H1 (cell line): ENCODE measurements at regions not wholly inside any gene's neighbourhood (a gene's known extent, or its start where the extent isn't known, plus 50 kb on each side); places are given as distances from the start of the nearest gene placed in this dataset.

Experiments used
- CTCF ChIA-PET: fragments of 300-600 bp; sonication (Branson Sonifier 250); formaldehyde crosslinking; loops from one replicate; lab custom pipeline; 2021; ENCODE audit not compliant: partially characterized antibody; lab: Charles Lee
- POLR2A ChIA-PET: fragments of 300-600 bp; sonication (Branson Sonifier 250); formaldehyde crosslinking; loops from one replicate; lab custom pipeline; 2021; ENCODE audit warnings: inconsistent platforms; ENCODE audit not compliant: partially characterized antibody; lab: Charles Lee
- DNase-seq, 2 experiments: peaks; one replicate each; pipeline versions ENCODE4 v3.0.0 to v3.0.0-alpha.2; 2010 to 2022; ENCODE audit warnings: low spot score in 2 of 2, low read depth in 1 of 2, mixed read lengths in 1 of 2
- FAIRE-seq: peaks from 2 replicates; lab custom pipeline; 2011; peaks lifted over from hg19 to GRCh38; lab: Jason Lieb, UNC
- H2AFZ ChIP-seq: 2 replicates; pipeline ENCODE4 v1.8.1; 2012; ENCODE audit warnings: low read length, inconsistent platforms
- H2AK5ac ChIP-seq: 2 replicates; pipeline ENCODE4 v1.6.1; 2013; ENCODE audit warnings: low read depth, low read length
- H2BK120ac ChIP-seq: replicated peaks from 2 replicates; pipeline ENCODE3; 2013; ENCODE audit warnings: low read depth, low read length, inconsistent platforms
- H2BK12ac ChIP-seq: 2 replicates; pipeline ENCODE4 v1.6.1; 2013; ENCODE audit warnings: low read depth, low read length
- H2BK15ac ChIP-seq: 2 replicates; pipeline ENCODE4 v1.6.1; 2013; ENCODE audit warnings: low read length
- H2BK20ac ChIP-seq: 2 replicates; pipeline ENCODE4 v1.6.1; 2013; ENCODE audit warnings: low read length
- H2BK5ac ChIP-seq: 2 replicates; pipeline ENCODE4 v1.6.1; 2013; ENCODE audit warnings: low read depth, low read length
- H3K14ac ChIP-seq: 2 replicates; pipeline ENCODE4 v1.6.1; 2013; ENCODE audit warnings: inconsistent platforms; ENCODE audit not compliant: insufficient read length
- H3K18ac ChIP-seq: 2 replicates; pipeline ENCODE4 v1.6.1; 2013; ENCODE audit warnings: low read length; ENCODE audit errors: extremely low read depth
- H3K23ac ChIP-seq: 2 replicates; pipeline ENCODE4 v1.6.1; 2013; ENCODE audit warnings: inconsistent platforms; ENCODE audit not compliant: insufficient read length
- H3K23me2 ChIP-seq: 2 replicates; pipeline ENCODE4 v1.6.1; 2013; ENCODE audit warnings: low read depth, low read length
- H3K27ac ChIP-seq: 2 replicates; pipeline ENCODE4 v1.6.1; 2011; ENCODE audit warnings: low read depth, low read length, inconsistent platforms
- H3K27me3 ChIP-seq, 4 experiments: replicated peaks in 1 of 4; 1 replicate in 1 of 4; 2 replicates in 3 of 4; pipeline versions ENCODE4 v1.6.1 to v1.8.1; 2011 to 2013; ENCODE audit warnings: low read length in 3 of 4, mild to moderate bottlenecking in 3 of 4, inconsistent platforms in 2 of 4, mixed read lengths in 2 of 4, moderate library complexity in 1 of 4; ENCODE audit not compliant: control insufficient read depth in 3 of 4, insufficient read depth in 3 of 4; ENCODE audit errors: extremely low read depth in 1 of 4
- H3K36me3 ChIP-seq, 4 experiments: 2 replicates each; pipeline versions ENCODE4 v1.6.1 to v1.8.1; 2011 to 2013; ENCODE audit warnings: mild to moderate bottlenecking in 4 of 4, low read length in 3 of 4, moderate library complexity in 2 of 4, control low read depth in 1 of 4, inconsistent platforms in 1 of 4; ENCODE audit not compliant: insufficient read depth in 4 of 4, control insufficient read depth in 2 of 4
- H3K4ac ChIP-seq: replicated peaks from 2 replicates; pipeline ENCODE3; 2013; ENCODE audit warnings: low read length, low read depth, mixed read lengths, inconsistent platforms; ENCODE audit not compliant: insufficient read length
- H3K4me1 ChIP-seq, 4 experiments: replicated peaks in 1 of 4; 1 replicate in 1 of 4; 2 replicates in 3 of 4; pipeline versions ENCODE4 v1.6.1 to v1.8.1; 2011 to 2013; ENCODE audit warnings: low read length in 3 of 4, inconsistent platforms in 2 of 4, mixed read lengths in 1 of 4; ENCODE audit not compliant: insufficient read depth in 4 of 4, control insufficient read depth in 3 of 4
- H3K4me2 ChIP-seq, 2 experiments: 2 replicates each; pipeline versions ENCODE4 v1.6.1 to v1.8.1; 2011 to 2013; ENCODE audit warnings: low read depth in 2 of 2, low read length in 2 of 2, control low read depth in 1 of 2, inconsistent platforms in 1 of 2, mild to moderate bottlenecking in 1 of 2; ENCODE audit not compliant: insufficient read depth in 1 of 2
- H3K4me3 ChIP-seq, 4 experiments: fragments of 200-600, 300-600 bp in 1 of 4; sonication (generic), shearing (Covaris generic), sonication (Bioruptor Twin) in 1 of 4; 2 replicates each; pipeline versions ENCODE4 v1.5.1 to v1.8.1; 2011 to 2016; ENCODE audit warnings: low read length in 4 of 4, low read depth in 3 of 4, control low read depth in 2 of 4, inconsistent platforms in 2 of 4, mild to moderate bottlenecking in 2 of 4, mixed read lengths in 1 of 4, moderate library complexity in 1 of 4; ENCODE audit not compliant: insufficient read depth in 2 of 4; ENCODE audit errors: extremely low read depth in 1 of 4
- H3K56ac ChIP-seq: replicated peaks from 2 replicates; pipeline ENCODE3; 2013; ENCODE audit warnings: low read depth, mild to moderate bottlenecking, mixed read lengths, low read length, inconsistent platforms; ENCODE audit not compliant: insufficient read length
- H3K79me1 ChIP-seq: 2 replicates; pipeline ENCODE4 v1.6.1; 2013; ENCODE audit warnings: low read depth, low read length, control low read depth
- H3K79me2 ChIP-seq, 2 experiments: 2 replicates each; pipeline versions ENCODE4 v1.6.1 to v1.8.1; 2012 to 2013; ENCODE audit warnings: low read length in 2 of 2, mild to moderate bottlenecking in 2 of 2, inconsistent platforms in 1 of 2; ENCODE audit not compliant: insufficient read depth in 2 of 2, control insufficient read depth in 1 of 2
- H3K9ac ChIP-seq, 4 experiments: replicated peaks in 1 of 4; 1 replicate in 1 of 4; 2 replicates in 3 of 4; pipeline versions ENCODE4 v1.6.1 to v1.8.1; 2011 to 2013; ENCODE audit warnings: low read depth in 3 of 4, low read length in 3 of 4, control low read depth in 2 of 4, mild to moderate bottlenecking in 2 of 4, moderate library complexity in 2 of 4, inconsistent platforms in 1 of 4; ENCODE audit errors: extremely low read depth in 1 of 4
- H3K9me3 ChIP-seq, 2 experiments: 2 replicates each; pipeline versions ENCODE4 v1.6.1 to v1.8.1; 2012 to 2013; ENCODE audit warnings: mild to moderate bottlenecking in 2 of 2, moderate library complexity in 2 of 2, control low read depth in 1 of 2, inconsistent platforms in 1 of 2, low read depth in 1 of 2, low read length in 1 of 2, mixed read lengths in 1 of 2; ENCODE audit not compliant: insufficient read depth in 2 of 2
- H4K20me1 ChIP-seq, 2 experiments: replicated peaks in 1 of 2; 2 replicates each; pipeline versions ENCODE3 to v1.8.1; 2011 to 2013; ENCODE audit warnings: inconsistent platforms in 2 of 2, low read length in 2 of 2, mild to moderate bottlenecking in 1 of 2; ENCODE audit not compliant: insufficient read depth in 2 of 2, control insufficient read depth in 1 of 2
- H4K5ac ChIP-seq: 2 replicates; pipeline ENCODE4 v1.6.1; 2013; ENCODE audit warnings: low read length, low read depth, mixed read lengths, inconsistent platforms; ENCODE audit not compliant: insufficient read length
- H4K8ac ChIP-seq: 2 replicates; pipeline ENCODE4 v1.8.0; 2013; ENCODE audit warnings: mild to moderate bottlenecking, moderate library complexity, low read length, inconsistent platforms; ENCODE audit not compliant: insufficient read depth; ENCODE audit errors: extremely low read depth
- H4K91ac ChIP-seq: replicated peaks from 2 replicates; pipeline ENCODE3; 2013; ENCODE audit warnings: low read length, mixed read lengths, inconsistent platforms; ENCODE audit not compliant: insufficient read length
- CBX5 ChIP-seq: fragments of 300-800, 300-1000 bp; sonication (generic); IDR thresholded peaks from 2 replicates; pipeline ENCODE4 v1.7.1; 2016; ENCODE audit warnings: antibody characterized with exemption, low read length, low read depth
- GABPA ChIP-seq: IDR thresholded peaks from 2 replicates; pipeline ENCODE4 v1.6.1; 2011; ENCODE audit warnings: mild to moderate bottlenecking, low read length, moderate library complexity, borderline replicate concordance; ENCODE audit not compliant: insufficient read depth
- MAFK ChIP-seq: IDR thresholded peaks from 2 replicates; pipeline ENCODE4 v1.6.1; 2012; ENCODE audit warnings: low read depth, mild to moderate bottlenecking, improper control_type of control experiment, low read length
- SAP30 ChIP-seq: fragments of 300-600 bp; sonication (generic); IDR thresholded peaks from 2 replicates; pipeline ENCODE4 v1.7.1; 2012; ENCODE audit warnings: low read length, moderate library complexity, mild to moderate bottlenecking, inconsistent platforms; ENCODE audit not compliant: insufficient read depth, insufficient replicate concordance
- SP1 ChIP-seq: IDR thresholded peaks from 2 replicates; pipeline ENCODE4 v1.6.1; 2011; ENCODE audit warnings: low read depth, low read length
- TAF1 ChIP-seq: IDR thresholded peaks from 2 replicates; pipeline ENCODE4 v1.6.1; 2011; ENCODE audit warnings: mild to moderate bottlenecking, low read depth, low read length
- TAF7 ChIP-seq: optimal IDR thresholded peaks from 2 replicates; pipeline ENCODE3; 2011; ENCODE audit warnings: low read depth, mild to moderate bottlenecking, inconsistent platforms, low read length, moderate library complexity, borderline replicate concordance
- WGBS, 2 experiments: shearing (Covaris generic) in 1 of 2; methylation state at CpG; one replicate each; pipeline versions ENCODE4 v1.1.6 to v1.1.7; 2013 to 2015; ENCODE audit warnings: low lambda C conversion rate in 2 of 2, mixed read lengths in 2 of 2, inconsistent platforms in 1 of 2, low coverage in 1 of 2, missing lambda C conversion rate in 1 of 2; ENCODE audit not compliant: insufficient replicate concordance in 2 of 2, insufficient coverage in 1 of 2, insufficient read length in 1 of 2; ENCODE audit errors: extremely low coverage in 1 of 2, missing lambda C conversion rate in 1 of 2; 5-methylcytosine and 5-hydroxymethylcytosine counted together
- TF ChIP-seq, protein P1 (sequence below): IDR thresholded peaks from 2 replicates; pipeline ENCODE4 v1.6.1; 2011; ENCODE audit warnings: low read length, improper control_type of control experiment
- TF ChIP-seq, protein P2 (sequence below): IDR thresholded peaks from 2 replicates; pipeline ENCODE4 v1.6.1; 2012; ENCODE audit warnings: inconsistent platforms

DNA sequence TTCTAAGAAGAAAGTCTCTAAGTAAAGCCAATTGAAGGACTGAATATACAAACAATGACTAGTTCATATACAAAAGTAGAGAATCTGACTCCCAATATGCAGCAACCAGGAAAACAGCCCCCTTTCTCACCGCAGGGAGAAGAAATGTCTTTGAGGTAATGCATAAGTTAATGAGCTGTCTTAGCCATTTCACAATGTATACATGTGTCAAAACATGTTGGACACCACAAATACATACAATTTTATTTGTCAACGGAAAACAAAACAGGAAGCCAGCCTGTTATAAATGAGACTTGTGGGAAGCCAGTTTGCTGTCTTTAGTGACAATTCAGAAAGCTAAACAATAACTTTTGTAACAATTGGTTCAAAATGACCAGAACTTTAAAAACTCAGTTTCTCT, 389.2 kb downstream of the CBLN2 start:
- no peak overlapping the region for H4K5ac ChIP-seq
- H2BK15ac ChIP-seq = no peak overlapping the region
- no peak overlapping the region for H3K4me3 ChIP-seq
- no peaks in the 10 kb centered on the region for H3K4me1 ChIP-seq
- FAIRE-seq (no peak), DNase-seq (no peak)
- no peaks in the 10 kb centered on the region for H3K27me3 ChIP-seq
- no peak overlapping the region for H3K18ac ChIP-seq
- H4K91ac ChIP-seq = no peak overlapping the region
- no peak overlapping the region for H3K4me2 ChIP-seq
- H3K14ac ChIP-seq = no peak overlapping the region
- no peaks in the 10 kb centered on the region for H3K79me1 ChIP-seq
- H2AFZ ChIP-seq = no peak overlapping the region
- no peak overlapping the region for H3K4ac ChIP-seq
- H3K36me3 ChIP-seq = no peaks in the 10 kb centered on the region; a peak in 1 of 8 replicates
- H2BK120ac ChIP-seq = no peak overlapping the region
- no peaks in the 10 kb centered on the region for H4K20me1 ChIP-seq
- ChIA-PET CTCF (interaction anchor here (0.7 kb wide), 1 partner anchor 134 kb away, joined by 3 read pairs; no protein-coding TSS in a partner anchor), POLR2A (no interaction called here)
- WGBS, 2 experiments = 80% methylated on average over 2 of the region's 2 CpGs; no CpG with 5 or more reads in 1 of the 2 experiments
- no peaks in the 10 kb centered on the region for H3K79me2 ChIP-seq
- no peak overlapping the region for H3K9ac ChIP-seq
- H3K9me3 ChIP-seq = peaks cover 19 to 55% of the 10 kb centered on the region in 2 experiments
- no peak overlapping the region for H2BK12ac ChIP-seq
- H2BK5ac ChIP-seq = no peak overlapping the region
- H2BK20ac ChIP-seq = no peak overlapping the region
- no peaks in the 10 kb centered on the region for H3K23me2 ChIP-seq
- H2AK5ac ChIP-seq = no peak overlapping the region
- H3K23ac ChIP-seq = no peak overlapping the region
- no peak overlapping the region for H4K8ac ChIP-seq
- H3K56ac ChIP-seq = no peak overlapping the region
- no peak overlapping the region for H3K27ac ChIP-seq
- TF ChIP-seq TAF7 (no peak), GABPA (no peak), CBX5 (no peak), SP1 (no peak), MAFK (no peak), SAP30 (no peak), TAF1 (no peak)
- TF ChIP-seq, protein P1, sequence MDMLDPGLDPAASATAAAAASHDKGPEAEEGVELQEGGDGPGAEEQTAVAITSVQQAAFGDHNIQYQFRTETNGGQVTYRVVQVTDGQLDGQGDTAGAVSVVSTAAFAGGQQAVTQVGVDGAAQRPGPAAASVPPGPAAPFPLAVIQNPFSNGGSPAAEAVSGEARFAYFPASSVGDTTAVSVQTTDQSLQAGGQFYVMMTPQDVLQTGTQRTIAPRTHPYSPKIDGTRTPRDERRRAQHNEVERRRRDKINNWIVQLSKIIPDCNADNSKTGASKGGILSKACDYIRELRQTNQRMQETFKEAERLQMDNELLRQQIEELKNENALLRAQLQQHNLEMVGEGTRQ = no peak
- TF ChIP-seq, protein P2, sequence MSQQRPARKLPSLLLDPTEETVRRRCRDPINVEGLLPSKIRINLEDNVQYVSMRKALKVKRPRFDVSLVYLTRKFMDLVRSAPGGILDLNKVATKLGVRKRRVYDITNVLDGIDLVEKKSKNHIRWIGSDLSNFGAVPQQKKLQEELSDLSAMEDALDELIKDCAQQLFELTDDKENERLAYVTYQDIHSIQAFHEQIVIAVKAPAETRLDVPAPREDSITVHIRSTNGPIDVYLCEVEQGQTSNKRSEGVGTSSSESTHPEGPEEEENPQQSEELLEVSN = no peak
- TF ChIP-seq, all 59 proteins: peak for 0
